HG03097 (cell line): ENCODE measurements at regions not wholly inside any gene's neighbourhood (a gene's known extent, or its start where the extent isn't known, plus 50 kb on each side); places are given as distances from the start of the nearest gene placed in this dataset.
"Not testable (repeated sequence)": the region's sequence is repeated elsewhere in the genome, so short reads cannot be mapped to it uniquely, and the experiment has no call there.

Experiments used
- ATAC-seq: cut with Tn5 transposase; IDR thresholded peaks from one replicate; pipeline ENCODE4 v1.9.1; 2021; ENCODE audit not compliant: unreplicated experiment, low FRiP score

GRCh38 chr13:44678197-44678596, 102.1 kb upstream of the TSC22D1 start:
- ATAC-seq: no peak

- no peak for ATAC-seq
These were observed 100.4 kb upstream of the TSC22D1 start for GRCh38 chr13:44676534-44676933.

GRCh38 chr13:44669534-44669933, 93.4 kb upstream of the TSC22D1 start:
- no peak for ATAC-seq

GRCh38 chr13:44668688-44669087, 92.6 kb upstream of the TSC22D1 start:
- no peak for ATAC-seq

GRCh38 chr13:44667943-44668342, 91.8 kb upstream of the TSC22D1 start:
- ATAC-seq: no peak

- ATAC-seq: not testable (repeated sequence)
These were observed 90.4 kb upstream of the TSC22D1 start for GRCh38 chr13:44666538-44666937.

- ATAC-seq: no peak
These were observed 88.2 kb upstream of the TSC22D1 start for GRCh38 chr13:44664308-44664707.

- ATAC-seq: no peak
These were observed 86.4 kb upstream of the TSC22D1 start for GRCh38 chr13:44662515-44662914.

- no peak for ATAC-seq
These were observed 85.8 kb upstream of the TSC22D1 start for GRCh38 chr13:44661936-44662335.

- ATAC-seq: no peak
These were observed 83.9 kb upstream of the TSC22D1 start for GRCh38 chr13:44660050-44660449.

- ATAC-seq: no peak
These were observed 77.0 kb upstream of the TSC22D1 start for GRCh38 chr13:44652962-44653660.

GRCh38 chr13:44652168-44652567, 76.0 kb upstream of the TSC22D1 start:
- no peak for ATAC-seq

GRCh38 chr13:44651724-44652123, 75.6 kb upstream of the TSC22D1 start:
- no peak for ATAC-seq

- ATAC-seq: no peak
These were observed 75.1 kb upstream of the TSC22D1 start for GRCh38 chr13:44651209-44651608.

GRCh38 chr13:44649834-44650233, 73.7 kb upstream of the TSC22D1 start:
- ATAC-seq: no peak

GRCh38 chr13:44649104-44649428, 72.9 kb upstream of the TSC22D1 start:
- ATAC-seq: no peak

GRCh38 chr13:44648392-44649103, 72.4 kb upstream of the TSC22D1 start:
- no peak for ATAC-seq

GRCh38 chr13:44647560-44647959, 71.4 kb upstream of the TSC22D1 start:
- ATAC-seq: not testable (repeated sequence)

- no peak for ATAC-seq
These were observed 69.9 kb upstream of the TSC22D1 start for GRCh38 chr13:44646044-44646443.

GRCh38 chr13:44643256-44643655, 67.1 kb upstream of the TSC22D1 start:
- no peak for ATAC-seq

- ATAC-seq: no peak
These were observed 61.5 kb upstream of the TSC22D1 start for GRCh38 chr13:44637581-44637980.

GRCh38 chr13:44629465-44630183, 53.5 kb upstream of the TSC22D1 start:
- ATAC-seq: no peak
